WI38 (cell line): ENCODE measurements at regions not wholly inside any gene's neighbourhood (a gene's known extent, or its start where the extent isn't known, plus 50 kb on each side); places are given as distances from the start of the nearest gene placed in this dataset.
A peak's percentile ranks its signal among the peaks of the same experiment; 100 is the strongest.
"Not testable (repeated sequence)": the region's sequence is repeated elsewhere in the genome, so short reads cannot be mapped to it uniquely, and the experiment has no call there.

Source experiments
- H3K4me3 ChIP-seq: 2 replicates; pipeline ENCODE4 v1.5.1; 2011; ENCODE audit warnings: low read depth, mild to moderate bottlenecking, control low read depth, low read length
- TF ChIP-seq, protein P1 (sequence below): IDR thresholded peaks from 2 replicates; pipeline ENCODE4 v1.5.1; 2012; ENCODE audit warnings: low read depth, mild to moderate bottlenecking, control low read depth, low read length

DNA sequence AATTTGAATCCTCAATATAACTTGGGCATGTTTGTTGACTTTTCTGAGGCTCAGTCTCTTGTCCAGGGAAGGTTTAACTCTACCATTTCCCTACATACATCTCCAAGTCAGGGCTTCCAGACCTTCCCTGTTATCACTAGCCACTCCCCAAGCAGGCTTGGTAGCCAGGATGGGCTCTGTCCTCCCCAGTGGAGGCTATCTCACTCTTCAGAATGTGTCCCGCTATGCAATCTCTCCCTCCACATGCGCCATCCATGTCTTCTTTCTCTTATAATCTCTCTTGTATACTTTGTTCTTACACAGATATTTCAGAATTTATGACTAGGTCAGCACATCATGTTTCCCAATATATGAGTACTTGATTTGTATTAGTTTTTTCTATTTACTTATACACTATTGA lies 310.4 kb downstream of the HGF start:
- TF ChIP-seq, protein P1, sequence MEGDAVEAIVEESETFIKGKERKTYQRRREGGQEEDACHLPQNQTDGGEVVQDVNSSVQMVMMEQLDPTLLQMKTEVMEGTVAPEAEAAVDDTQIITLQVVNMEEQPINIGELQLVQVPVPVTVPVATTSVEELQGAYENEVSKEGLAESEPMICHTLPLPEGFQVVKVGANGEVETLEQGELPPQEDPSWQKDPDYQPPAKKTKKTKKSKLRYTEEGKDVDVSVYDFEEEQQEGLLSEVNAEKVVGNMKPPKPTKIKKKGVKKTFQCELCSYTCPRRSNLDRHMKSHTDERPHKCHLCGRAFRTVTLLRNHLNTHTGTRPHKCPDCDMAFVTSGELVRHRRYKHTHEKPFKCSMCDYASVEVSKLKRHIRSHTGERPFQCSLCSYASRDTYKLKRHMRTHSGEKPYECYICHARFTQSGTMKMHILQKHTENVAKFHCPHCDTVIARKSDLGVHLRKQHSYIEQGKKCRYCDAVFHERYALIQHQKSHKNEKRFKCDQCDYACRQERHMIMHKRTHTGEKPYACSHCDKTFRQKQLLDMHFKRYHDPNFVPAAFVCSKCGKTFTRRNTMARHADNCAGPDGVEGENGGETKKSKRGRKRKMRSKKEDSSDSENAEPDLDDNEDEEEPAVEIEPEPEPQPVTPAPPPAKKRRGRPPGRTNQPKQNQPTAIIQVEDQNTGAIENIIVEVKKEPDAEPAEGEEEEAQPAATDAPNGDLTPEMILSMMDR = no peak
- no peak overlapping the region for H3K4me3 ChIP-seq

DNA sequence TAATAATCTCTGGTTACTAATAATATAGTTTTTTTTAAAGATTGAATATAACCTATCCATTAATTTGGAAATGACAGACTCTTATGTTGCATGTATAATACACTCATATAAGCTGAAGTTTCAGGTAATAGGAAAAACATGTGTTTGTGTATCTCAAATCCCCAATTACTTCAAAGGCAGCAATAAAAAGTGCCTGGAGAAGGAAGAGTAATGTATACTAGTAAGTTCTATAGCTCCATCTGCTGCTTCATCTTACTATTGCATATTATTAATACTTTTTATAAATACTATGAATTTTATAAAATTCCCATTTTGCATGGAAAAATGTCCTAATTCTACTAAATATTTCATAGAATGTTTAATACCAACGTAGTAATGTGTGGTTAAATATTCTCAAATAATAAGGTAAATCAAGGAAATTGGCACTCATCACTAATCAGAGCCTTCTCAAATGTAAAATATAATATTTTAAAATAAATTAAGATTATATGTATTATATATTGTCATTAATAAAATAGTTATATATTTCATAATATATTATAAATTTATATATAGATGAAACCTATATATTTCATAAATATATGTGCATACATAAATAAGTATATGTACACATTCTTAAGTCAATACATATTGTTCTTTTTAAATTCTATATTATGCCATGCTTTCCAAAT lies 311.9 kb downstream of the HGF start:
- TF ChIP-seq, protein P1 = no peak; the same call in 1 of the 2 replicates
- no peak overlapping the region for H3K4me3 ChIP-seq

DNA sequence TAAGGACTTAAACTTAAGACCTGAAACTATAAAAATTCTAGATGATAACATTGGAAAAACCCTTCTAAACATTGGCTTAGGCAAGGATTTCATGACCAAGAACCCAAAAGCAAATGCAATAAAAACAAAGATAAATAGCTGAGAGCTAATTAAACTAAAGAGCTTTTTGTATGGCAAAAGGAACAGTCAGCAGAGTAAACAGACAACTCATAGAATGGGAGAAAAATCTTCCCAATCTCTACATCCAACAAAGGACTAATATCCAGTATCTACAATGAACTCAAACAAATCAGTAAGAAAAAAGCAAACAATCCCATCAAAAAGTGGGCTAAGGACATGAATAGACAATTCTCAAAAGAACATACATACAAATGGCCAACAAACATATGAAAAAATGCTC lies 316.1 kb downstream of the HGF start:
- H3K4me3 ChIP-seq = not testable (repeated sequence)

DNA sequence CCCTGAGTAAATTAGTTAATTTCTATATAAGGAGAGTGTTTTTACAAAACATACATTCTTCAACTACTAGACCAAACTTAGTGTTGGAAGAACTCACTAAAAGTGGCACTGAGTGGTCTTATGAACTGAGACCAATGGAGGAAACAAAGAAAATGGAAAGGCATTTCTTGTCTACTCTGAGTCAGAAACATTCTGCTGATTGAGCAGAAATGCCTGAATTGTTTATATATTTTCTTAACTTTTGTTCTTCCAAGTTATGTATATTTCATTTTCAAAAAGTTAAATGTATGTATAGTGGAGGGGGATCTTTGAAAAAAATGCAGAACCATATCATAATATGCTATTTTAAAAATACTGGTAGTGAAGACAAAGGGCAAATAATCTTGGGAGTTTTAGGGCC lies 320.7 kb downstream of the HGF start:
- TF ChIP-seq, protein P1 = no peak
- no peak overlapping the region for H3K4me3 ChIP-seq

DNA sequence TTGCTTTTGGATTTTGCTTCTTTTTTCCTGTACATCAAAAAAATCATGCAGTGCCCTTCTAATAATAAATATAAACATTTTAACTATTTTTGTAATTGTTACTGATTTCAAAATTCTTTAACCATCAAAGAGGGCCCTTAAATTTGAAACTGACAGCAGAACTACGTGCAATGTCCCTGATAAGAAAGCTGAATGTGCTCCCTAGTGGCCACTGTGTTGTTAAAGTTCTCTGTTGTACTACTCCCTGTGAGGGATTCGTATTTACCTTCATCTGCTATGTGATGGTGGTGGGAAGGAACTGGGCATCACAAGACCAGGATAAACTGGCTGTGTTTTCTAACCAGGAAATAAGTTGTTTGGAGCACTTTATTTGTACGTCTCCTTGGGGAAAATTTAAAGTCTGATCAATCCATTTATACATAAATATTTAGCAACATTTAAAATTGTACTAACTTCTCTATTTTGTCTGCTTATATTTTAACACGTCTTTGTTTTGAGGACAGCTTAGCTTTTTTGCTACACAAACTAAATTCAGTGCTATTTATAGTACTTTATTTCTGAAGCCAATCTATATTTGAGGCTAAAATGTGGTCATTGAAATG lies 322.4 kb downstream of the HGF start:
- TF ChIP-seq, protein P1 = peak; percentile 48; the same call in 1 of the 2 replicates
- H3K4me3 ChIP-seq = no peak overlapping the region

DNA sequence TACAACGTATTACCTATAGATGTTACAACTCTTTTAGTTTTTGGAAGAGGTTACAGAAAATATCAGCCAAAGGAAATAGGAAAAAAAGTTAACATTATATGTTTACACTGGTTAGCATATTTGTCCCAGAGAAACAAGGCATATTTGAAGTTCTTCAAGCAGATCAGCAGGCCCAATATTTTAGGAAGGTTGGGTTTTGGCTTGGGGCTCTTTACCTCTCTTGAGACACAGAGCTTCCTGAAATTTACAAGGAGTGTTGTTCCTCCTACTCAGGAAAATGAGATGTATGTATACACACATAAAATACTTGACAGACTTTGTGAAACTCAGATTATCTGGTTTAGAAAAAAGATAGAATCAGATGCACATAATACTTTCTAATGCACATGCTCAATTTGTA lies 323.6 kb downstream of the HGF start:
- TF ChIP-seq, protein P1 = no peak
- H3K4me3 ChIP-seq = no peak overlapping the region

DNA sequence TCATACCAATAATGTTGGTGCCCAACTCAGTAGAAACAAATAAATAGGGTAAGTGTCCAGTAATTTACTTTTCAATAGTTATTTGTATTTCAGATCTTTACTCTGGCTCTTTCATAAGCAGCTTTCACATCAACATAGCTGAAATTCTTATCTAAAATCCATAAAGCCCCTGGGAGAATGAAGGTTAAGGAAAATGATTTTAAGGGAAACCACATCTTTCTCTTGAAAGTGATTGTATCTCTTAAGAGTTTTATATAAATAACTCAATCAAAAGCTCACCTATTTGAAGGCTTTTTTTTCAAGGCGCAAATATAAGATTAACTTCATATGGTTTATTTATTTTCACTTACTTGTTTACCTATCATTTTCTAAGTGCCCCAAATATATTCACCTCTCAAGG lies 324.4 kb downstream of the HGF start:
- H3K4me3 ChIP-seq = no peak overlapping the region
- TF ChIP-seq, protein P1 = no peak

DNA sequence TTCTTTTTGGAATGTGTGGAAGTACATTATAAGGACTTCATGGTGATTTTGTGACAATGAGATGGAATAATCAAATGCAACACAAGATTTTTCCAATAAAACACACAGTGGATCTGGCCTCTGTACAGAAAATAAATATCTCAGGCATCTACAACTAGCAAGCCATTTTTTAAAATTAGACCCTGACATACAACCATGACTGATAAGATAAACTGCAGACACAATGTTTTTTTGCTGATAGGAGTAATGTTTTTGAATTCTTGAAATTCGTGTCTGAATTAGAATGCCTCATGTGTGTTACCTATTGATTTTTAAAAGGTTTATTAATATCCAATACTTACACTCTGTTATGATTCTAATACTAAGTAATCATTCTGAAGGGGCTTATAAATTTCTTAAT lies 328.1 kb downstream of the HGF start:
- H3K4me3 ChIP-seq = no peak overlapping the region
- TF ChIP-seq, protein P1 = no peak
